Thyroid gland (tissue), 4 donors: ENCODE measurements at regions not wholly inside any gene's neighbourhood (a gene's known extent, or its start where the extent isn't known, plus 50 kb on each side); places are given as distances from the start of the nearest gene placed in this dataset.

Experiments
- DNase-seq, 2 donors: peaks; one replicate each; pipeline ENCODE4 v3.0.0-alpha.2; 2019
- H3K27ac ChIP-seq, 3 donors: fragments of 200-600 bp; sonication (generic); 1 replicate in 2 of 3; 2 replicates in 1 of 3; pipeline ENCODE4 v1.5.1; 2016 to 2019; ENCODE audit warnings: mild to moderate bottlenecking in 1 of 3, moderate library complexity in 1 of 3
- H3K27me3 ChIP-seq: fragments of 200-600 bp; sonication (generic); one replicate; pipeline ENCODE4 v1.5.1; 2019
- H3K36me3 ChIP-seq, 2 donors: fragments of 200-600 bp; sonication (generic); one replicate each; pipeline ENCODE4 v1.5.1; 2016 to 2019
- H3K4me1 ChIP-seq, 2 donors: fragments of 200-600 bp; sonication (generic); one replicate each; pipeline ENCODE4 v1.5.1; 2017 to 2019
- H3K4me3 ChIP-seq, 3 donors: fragments of 200-600 bp; sonication (generic); replicated peaks in 1 of 3; 1 replicate in 2 of 3; 2 replicates in 1 of 3; pipeline ENCODE4 v1.5.1; 2016; ENCODE audit warnings: mild to moderate bottlenecking in 1 of 3
- H3K9me3 ChIP-seq: fragments of 200-600 bp; sonication (generic); one replicate; pipeline ENCODE4 v1.5.1; 2017
- CTCF ChIP-seq, 6 experiments: fragments of 200-600 bp in 3 of 6; fragments of 450-650 bp in 3 of 6; sonication (generic) in 3 of 6; IDR thresholded peaks; one replicate each; pipeline ENCODE4 v1.5.1; 2016 to 2019; ENCODE audit warnings: antibody characterized with exemption in 6 of 6, mild to moderate bottlenecking in 2 of 6, inconsistent platforms in 1 of 6, moderate library complexity in 1 of 6
- POLR2A ChIP-seq, 2 donors: fragments of 450-650 bp; IDR thresholded peaks; one replicate each; pipeline ENCODE4 v1.6.1; 2017; ENCODE audit warnings: antibody characterized with exemption in 2 of 2, mild to moderate bottlenecking in 2 of 2, moderate library complexity in 1 of 2
- WGBS, 2 donors: methylation state at CpG; one replicate each; pipeline ENCODE4 v1.1.5; 2017; 5-methylcytosine and 5-hydroxymethylcytosine counted together
- intact Hi-C: fragments of 100-400 bp; cut with DNase I; formaldehyde crosslinking; loops from one replicate; pipeline ENCODE4 v1.15.1; 2023

GRCh38 chr4:29711226-29711625 lies 1008.9 kb upstream of the PCDH7 start:
- TF ChIP-seq POLR2A (IDR thresholded peaks at IDR 0.05) (no peak), CTCF (IDR thresholded peaks at IDR 0.05) (no peak)
- Histone ChIP-seq H3K9me3 (no peaks in the 10 kb centered on the region), H3K27ac (no peak overlapping the region), H3K4me3 (no peak overlapping the region), H3K4me1 (no peaks in the 10 kb centered on the region), H3K36me3 (no peaks in the 10 kb centered on the region), H3K27me3 (no peaks in the 10 kb centered on the region)
- intact Hi-C loops: no loop called here
- DNase-seq: no peak
- WGBS, 2 donors: 75 to 79% methylated on average over 2 of the region's 2 CpGs

GRCh38 chr4:29717287-29718057 lies 1002.7 kb upstream of the PCDH7 start:
- Histone ChIP-seq H3K36me3 (no peaks in the 10 kb centered on the region), H3K4me1 (no peaks in the 10 kb centered on the region), H3K27me3 (no peaks in the 10 kb centered on the region), H3K27ac (no peak overlapping the region), H3K9me3 (no peaks in the 10 kb centered on the region), H3K4me3 (no peak overlapping the region)
- 92 to 97% methylated on average over 10 of the region's 10 CpGs for WGBS, 2 donors
- intact Hi-C loops: no loop called here
- TF ChIP-seq POLR2A (IDR thresholded peaks at IDR 0.05): no peak
- TF ChIP-seq CTCF (IDR thresholded peaks at IDR 0.05): no peak
- DNase-seq: no peak

GRCh38 chr4:29718136-29718535 lies 1002.0 kb upstream of the PCDH7 start:
- H3K4me3 ChIP-seq: no peak overlapping the region
- no peaks in the 10 kb centered on the region for H3K4me1 ChIP-seq
- no peaks in the 10 kb centered on the region for H3K36me3 ChIP-seq
- no peaks in the 10 kb centered on the region for H3K9me3 ChIP-seq
- no peak for DNase-seq
- TF ChIP-seq CTCF (IDR thresholded peaks at IDR 0.05): no peak
- TF ChIP-seq POLR2A (IDR thresholded peaks at IDR 0.05): no peak
- no peak overlapping the region for H3K27ac ChIP-seq
- intact Hi-C loops: no loop called here
- H3K27me3 ChIP-seq: no peaks in the 10 kb centered on the region

- DNase-seq: no peak
- Histone ChIP-seq H3K4me3 (no peak overlapping the region), H3K4me1 (no peaks in the 10 kb centered on the region), H3K27me3 (no peaks in the 10 kb centered on the region), H3K27ac (no peak overlapping the region), H3K9me3 (no peaks in the 10 kb centered on the region), H3K36me3 (no peaks in the 10 kb centered on the region)
- no peak for TF ChIP-seq CTCF (IDR thresholded peaks at IDR 0.05)
- TF ChIP-seq POLR2A (IDR thresholded peaks at IDR 0.05): no peak
- intact Hi-C loops: no loop called here
- WGBS, 2 donors: 88 to 92% methylated on average over 6 of the region's 6 CpGs
These were observed 997.9 kb upstream of the PCDH7 start for GRCh38 chr4:29722253-29722652.

- Histone ChIP-seq H3K27ac (no peak overlapping the region), H3K4me1 (no peaks in the 10 kb centered on the region), H3K9me3 (no peaks in the 10 kb centered on the region), H3K27me3 (no peaks in the 10 kb centered on the region), H3K4me3 (no peak overlapping the region), H3K36me3 (no peaks in the 10 kb centered on the region)
- WGBS, 2 donors: 83 to 92% methylated on average over 3 of the region's 3 CpGs
- TF ChIP-seq CTCF (IDR thresholded peaks at IDR 0.05): no peak
- no peak for TF ChIP-seq POLR2A (IDR thresholded peaks at IDR 0.05)
- intact Hi-C loops: no loop called here
- no peak for DNase-seq
These were observed 993.2 kb upstream of the PCDH7 start for GRCh38 chr4:29726938-29727337.
